ENCODE measurements at regions not wholly inside any gene's neighbourhood (a gene's known extent, or its start where the extent isn't known, plus 50 kb on each side); places are given as distances from the start of the nearest gene placed in this dataset.

GRCh38 chr6:97668716-97669115 is 385.7 kb upstream of the MMS22L start:
- CTCF ChIA-PET: no interaction called here
- Histone ChIP-seq H3K27me3 (ENCODE audit: insufficient read depth, low read length) (no peaks in the 10 kb centered on the region; the same call in 1 of the 2 replicates), H3K4me2 (ENCODE audit: low read length) (no peak overlapping the region), H3K9ac (ENCODE audit: low read length) (no peak overlapping the region), H3K9me3 (ENCODE audit: control insufficient read depth in 1 of 2, insufficient read depth in 1 of 2, low read depth in 1 of 2, low read length in 2 of 2) (no peaks in the 10 kb centered on the region), H3K27ac (ENCODE audit: low read depth, low read length) (no peak overlapping the region), H3K9me2 (ENCODE audit: insufficient read depth) (no peaks in the 10 kb centered on the region), H3K4me3 (replicated peaks in 1 of 2; ENCODE audit: low read depth in 1 of 2, low read length in 2 of 2) (no peak overlapping the region), H2AFZ (ENCODE audit: low read depth, low read length, poor library complexity, severe bottlenecking) (no peak overlapping the region), H3K36me3 (ENCODE audit: control insufficient read depth in 1 of 2, insufficient read depth in 2 of 2, low read length in 2 of 2) (no peaks in the 10 kb centered on the region), H4K20me1 (ENCODE audit: insufficient read depth) (no peaks in the 10 kb centered on the region), H3K4me1 (ENCODE audit: control insufficient read depth in 1 of 2, insufficient read depth in 2 of 2, low read length in 2 of 2) (no peaks in the 10 kb centered on the region), H3K79me2 (ENCODE audit: insufficient read depth, low read length) (no peaks in the 10 kb centered on the region)
- intact Hi-C loops (cut with micrococcal nuclease): no loop called here
- no TSS peak for BruUV-seq (replicated peaks)
- DNase-seq (ENCODE audit: low read depth, low spot score): no peak
- ATAC-seq: no peak
- no peak for TF ChIP-seq FOSL1 (IDR thresholded peaks at IDR 0.05; ENCODE audit: low read depth)
- TF ChIP-seq EGR1 (IDR thresholded peaks at IDR 0.05; ENCODE audit: low read depth): no peak
- no peak for TF ChIP-seq ZBTB33 (IDR thresholded peaks at IDR 0.05; ENCODE audit: extremely low read depth, insufficient replicate concordance, low read length)
- no peak for TF ChIP-seq SIN3A (IDR thresholded peaks at IDR 0.05; ENCODE audit: low read depth)
- TF ChIP-seq CEBPB (IDR thresholded peaks at IDR 0.05; ENCODE audit: low read depth): no peak
- no peak for TF ChIP-seq RAD21 (IDR thresholded peaks at IDR 0.05; ENCODE audit: low read depth)
- no peak for TF ChIP-seq REST (IDR thresholded peaks at IDR 0.05; ENCODE audit: low read depth)
- POLR2A ChIA-PET: no interaction called here
- RAD21 ChIA-PET (ENCODE audit: low non-redundant PET in 1 of 2, low total read pairs in 2 of 2, uncharacterized antibody in 2 of 2, unreplicated experiment in 2 of 2): no interaction called here

Measured in HCT116 (cell line).